Endodermal cell (in vitro differentiated cells): ENCODE measurements at regions not wholly inside any gene's neighbourhood (a gene's known extent, or its start where the extent isn't known, plus 50 kb on each side); places are given as distances from the start of the nearest gene placed in this dataset.

Experiments used
- DNase-seq: peaks from one replicate; pipeline ENCODE4 v3.0.0-alpha.2; 2017
- H3K27ac ChIP-seq: 2 replicates; pipeline ENCODE4 v1.5.1; 2013; ENCODE audit warnings: mild to moderate bottlenecking, low read depth, low read length, moderate library complexity
- H3K27me3 ChIP-seq: 2 replicates; pipeline ENCODE4 v1.6.1; 2013; ENCODE audit warnings: mild to moderate bottlenecking, low read length, moderate library complexity; ENCODE audit not compliant: insufficient read depth, control insufficient read depth, poor library complexity, severe bottlenecking
- H3K36me3 ChIP-seq: 2 replicates; pipeline ENCODE4 v1.7.0; 2013; ENCODE audit warnings: mild to moderate bottlenecking, low read length, moderate library complexity; ENCODE audit not compliant: control insufficient read depth, insufficient read depth
- H3K4me1 ChIP-seq: one replicate; pipeline ENCODE4 v1.7.0; 2013; ENCODE audit warnings: low read length; ENCODE audit not compliant: control insufficient read depth, insufficient read depth
- H3K4me3 ChIP-seq: 2 replicates; pipeline ENCODE4 v1.5.1; 2013; ENCODE audit warnings: mild to moderate bottlenecking, low read length, moderate library complexity
- H3K9ac ChIP-seq: 2 replicates; pipeline ENCODE4 v1.6.1; 2013; ENCODE audit warnings: mild to moderate bottlenecking, low read length, moderate library complexity; ENCODE audit not compliant: poor library complexity, severe bottlenecking; ENCODE audit errors: extremely low read depth
- H3K9me3 ChIP-seq: 2 replicates; pipeline ENCODE4 v1.6.1; 2013; ENCODE audit warnings: mild to moderate bottlenecking, low read length, moderate library complexity; ENCODE audit not compliant: control insufficient read depth
- H3K27ac Mint-ChIP-seq: 2 replicates; pipeline ENCODE4 v1.8.0; 2020; ENCODE audit warnings: mixed read lengths
- H3K27me3 Mint-ChIP-seq: 2 replicates; pipeline ENCODE4 v1.8.0; 2021; ENCODE audit warnings: mild to moderate bottlenecking, mixed read lengths; ENCODE audit not compliant: insufficient read depth
- H3K36me3 Mint-ChIP-seq: 2 replicates; pipeline ENCODE4 v1.8.0; 2020; ENCODE audit warnings: low read depth, mixed read lengths
- H3K4me1 Mint-ChIP-seq: 2 replicates; pipeline ENCODE4 v1.8.0; 2020; ENCODE audit warnings: mixed read lengths
- H3K4me3 Mint-ChIP-seq: 2 replicates; pipeline ENCODE4 v1.8.0; 2020; ENCODE audit warnings: mild to moderate bottlenecking, moderate library complexity, mixed read lengths
- H3K9me3 Mint-ChIP-seq: 2 replicates; pipeline ENCODE4 v1.8.0; 2020; ENCODE audit warnings: mild to moderate bottlenecking, mixed read lengths
- CTCF ChIP-seq: fragments of 200-600 bp; sonication (generic); conservative IDR thresholded peaks from 2 replicates; pipeline ENCODE4 v1.5.0; 2021; ENCODE audit warnings: antibody characterized with exemption, mild to moderate bottlenecking
- WGBS, 2 experiments: methylation state at CpG; one replicate each; pipeline versions ENCODE4 v1.1.5 to v1.1.7; 2013; ENCODE audit warnings: missing lambda C conversion rate in 2 of 2, mixed read lengths in 1 of 2; ENCODE audit not compliant: insufficient coverage in 1 of 2, insufficient read length in 1 of 2; 5-methylcytosine and 5-hydroxymethylcytosine counted together

- Histone ChIP-seq H3K9me3 (peaks cover 26% of the 10 kb centered on the region), H3K27ac (no peak overlapping the region), H3K36me3 (no peaks in the 10 kb centered on the region), H3K4me1 (peaks cover 16% of the 10 kb centered on the region), H3K27me3 (no peaks in the 10 kb centered on the region), H3K9ac (no peak overlapping the region), H3K4me3 (peak overlapping the region; percentile 23)
- peak overlapping the region; percentile 8 for H3K4me3 Mint-ChIP-seq
- WGBS, 2 experiments = 51 to 84% methylated on average over 7 of the region's 7 CpGs
- no peak for TF ChIP-seq CTCF
- H3K9me3 Mint-ChIP-seq = peaks cover 23% of the 10 kb centered on the region
- peaks cover 64% of the 10 kb centered on the region for H3K27me3 Mint-ChIP-seq
- H3K4me1 Mint-ChIP-seq = peaks cover 32% of the 10 kb centered on the region
- H3K27ac Mint-ChIP-seq = no peak overlapping the region
- peak; percentile 73 for DNase-seq
- H3K36me3 Mint-ChIP-seq = no peaks in the 10 kb centered on the region
Measured at GRCh38 chr17:5943232-5943631, 126.9 kb upstream of the WSCD1 start.

GRCh38 chr17:5943982-5944381, 126.2 kb upstream of the WSCD1 start:
- Histone ChIP-seq H3K27me3 (no peaks in the 10 kb centered on the region), H3K27ac (no peak overlapping the region), H3K36me3 (no peaks in the 10 kb centered on the region), H3K9ac (no peak overlapping the region), H3K4me1 (peaks cover 16% of the 10 kb centered on the region), H3K9me3 (peaks cover 30% of the 10 kb centered on the region), H3K4me3 (no peak overlapping the region)
- no peaks in the 10 kb centered on the region for H3K36me3 Mint-ChIP-seq
- H3K27me3 Mint-ChIP-seq = peaks cover 71% of the 10 kb centered on the region
- TF ChIP-seq CTCF = no peak
- H3K4me1 Mint-ChIP-seq = peaks cover 32% of the 10 kb centered on the region
- no peak overlapping the region for H3K27ac Mint-ChIP-seq
- no peak for DNase-seq
- no peak overlapping the region for H3K4me3 Mint-ChIP-seq
- H3K9me3 Mint-ChIP-seq = peaks cover 23% of the 10 kb centered on the region
- WGBS, 2 experiments = 93 to 95% methylated on average over 6 of the region's 6 CpGs

GRCh38 chr17:5947701-5948180, 122.4 kb upstream of the WSCD1 start:
- no peaks in the 10 kb centered on the region for H3K36me3 Mint-ChIP-seq
- Histone ChIP-seq H3K4me3 (no peak overlapping the region), H3K27me3 (peaks cover 6% of the 10 kb centered on the region), H3K9me3 (peaks cover 30% of the 10 kb centered on the region), H3K9ac (no peak overlapping the region), H3K27ac (no peak overlapping the region), H3K36me3 (no peaks in the 10 kb centered on the region), H3K4me1 (peaks cover 2% of the 10 kb centered on the region)
- H3K27ac Mint-ChIP-seq = no peak overlapping the region
- peaks cover 87% of the 10 kb centered on the region for H3K27me3 Mint-ChIP-seq
- 86 to 94% methylated on average over 1 to 2 of the region's 2 CpGs for WGBS, 2 experiments
- no peak for DNase-seq
- no peak overlapping the region for H3K4me3 Mint-ChIP-seq
- no peak for TF ChIP-seq CTCF
- H3K4me1 Mint-ChIP-seq = peaks cover 13% of the 10 kb centered on the region
- peaks cover 23% of the 10 kb centered on the region for H3K9me3 Mint-ChIP-seq
